ENCODE measurements at regions not wholly inside any gene's neighbourhood (a gene's known extent, or its start where the extent isn't known, plus 50 kb on each side); places are given as distances from the start of the nearest gene placed in this dataset.

GRCh38 chr20:56171087-56172012, 77.2 kb upstream of the MC3R start:
- TF ChIP-seq, protein P1, sequence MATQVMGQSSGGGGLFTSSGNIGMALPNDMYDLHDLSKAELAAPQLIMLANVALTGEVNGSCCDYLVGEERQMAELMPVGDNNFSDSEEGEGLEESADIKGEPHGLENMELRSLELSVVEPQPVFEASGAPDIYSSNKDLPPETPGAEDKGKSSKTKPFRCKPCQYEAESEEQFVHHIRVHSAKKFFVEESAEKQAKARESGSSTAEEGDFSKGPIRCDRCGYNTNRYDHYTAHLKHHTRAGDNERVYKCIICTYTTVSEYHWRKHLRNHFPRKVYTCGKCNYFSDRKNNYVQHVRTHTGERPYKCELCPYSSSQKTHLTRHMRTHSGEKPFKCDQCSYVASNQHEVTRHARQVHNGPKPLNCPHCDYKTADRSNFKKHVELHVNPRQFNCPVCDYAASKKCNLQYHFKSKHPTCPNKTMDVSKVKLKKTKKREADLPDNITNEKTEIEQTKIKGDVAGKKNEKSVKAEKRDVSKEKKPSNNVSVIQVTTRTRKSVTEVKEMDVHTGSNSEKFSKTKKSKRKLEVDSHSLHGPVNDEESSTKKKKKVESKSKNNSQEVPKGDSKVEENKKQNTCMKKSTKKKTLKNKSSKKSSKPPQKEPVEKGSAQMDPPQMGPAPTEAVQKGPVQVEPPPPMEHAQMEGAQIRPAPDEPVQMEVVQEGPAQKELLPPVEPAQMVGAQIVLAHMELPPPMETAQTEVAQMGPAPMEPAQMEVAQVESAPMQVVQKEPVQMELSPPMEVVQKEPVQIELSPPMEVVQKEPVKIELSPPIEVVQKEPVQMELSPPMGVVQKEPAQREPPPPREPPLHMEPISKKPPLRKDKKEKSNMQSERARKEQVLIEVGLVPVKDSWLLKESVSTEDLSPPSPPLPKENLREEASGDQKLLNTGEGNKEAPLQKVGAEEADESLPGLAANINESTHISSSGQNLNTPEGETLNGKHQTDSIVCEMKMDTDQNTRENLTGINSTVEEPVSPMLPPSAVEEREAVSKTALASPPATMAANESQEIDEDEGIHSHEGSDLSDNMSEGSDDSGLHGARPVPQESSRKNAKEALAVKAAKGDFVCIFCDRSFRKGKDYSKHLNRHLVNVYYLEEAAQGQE (IDR thresholded peaks at IDR 0.05; ENCODE audit: unreplicated experiment), result no peak
- TF ChIP-seq, protein P2, sequence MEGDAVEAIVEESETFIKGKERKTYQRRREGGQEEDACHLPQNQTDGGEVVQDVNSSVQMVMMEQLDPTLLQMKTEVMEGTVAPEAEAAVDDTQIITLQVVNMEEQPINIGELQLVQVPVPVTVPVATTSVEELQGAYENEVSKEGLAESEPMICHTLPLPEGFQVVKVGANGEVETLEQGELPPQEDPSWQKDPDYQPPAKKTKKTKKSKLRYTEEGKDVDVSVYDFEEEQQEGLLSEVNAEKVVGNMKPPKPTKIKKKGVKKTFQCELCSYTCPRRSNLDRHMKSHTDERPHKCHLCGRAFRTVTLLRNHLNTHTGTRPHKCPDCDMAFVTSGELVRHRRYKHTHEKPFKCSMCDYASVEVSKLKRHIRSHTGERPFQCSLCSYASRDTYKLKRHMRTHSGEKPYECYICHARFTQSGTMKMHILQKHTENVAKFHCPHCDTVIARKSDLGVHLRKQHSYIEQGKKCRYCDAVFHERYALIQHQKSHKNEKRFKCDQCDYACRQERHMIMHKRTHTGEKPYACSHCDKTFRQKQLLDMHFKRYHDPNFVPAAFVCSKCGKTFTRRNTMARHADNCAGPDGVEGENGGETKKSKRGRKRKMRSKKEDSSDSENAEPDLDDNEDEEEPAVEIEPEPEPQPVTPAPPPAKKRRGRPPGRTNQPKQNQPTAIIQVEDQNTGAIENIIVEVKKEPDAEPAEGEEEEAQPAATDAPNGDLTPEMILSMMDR (conservative IDR thresholded peaks at IDR 0.05; ENCODE audit: low read depth in 2 of 2), result no peak
- TF ChIP-seq POLR2AphosphoS5 (IDR thresholded peaks at IDR 0.05; ENCODE audit: low read depth) (no peak), STAT1 (IDR thresholded peaks at IDR 0.05; ENCODE audit: unreplicated experiment) (no peak), EZH2 (IDR thresholded peaks at IDR 0.05; ENCODE audit: low read depth, unreplicated experiment) (no peak)

Data from GM23338 (cell line).